NCI-H345 (cell line): ENCODE measurements at regions not wholly inside any gene's neighbourhood (a gene's known extent, or its start where the extent isn't known, plus 50 kb on each side); places are given as distances from the start of the nearest gene placed in this dataset.

Source experiments
- DNase-seq: peaks from one replicate; lab custom pipeline; 2025; lab: John Stamatoyannopoulos, UW

DNA sequence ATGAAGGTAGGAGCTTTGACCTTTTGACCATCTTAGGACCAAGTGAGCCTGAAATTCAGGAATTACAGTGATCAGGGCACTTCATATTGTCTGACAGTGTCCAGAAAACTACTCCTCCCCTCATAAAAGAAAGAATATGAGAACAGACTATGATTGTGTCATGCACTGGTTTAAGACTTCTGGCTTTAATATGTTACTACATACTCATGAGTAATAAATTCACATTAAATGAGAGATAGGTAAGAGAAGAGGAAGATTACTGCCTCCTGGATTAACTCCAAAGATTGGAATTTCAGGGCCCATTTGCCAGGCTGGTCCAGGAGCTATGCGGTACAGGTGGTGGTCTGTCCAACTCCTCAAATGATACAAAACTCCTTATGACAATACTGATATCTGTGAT is 213.5 kb upstream of the ADRA1B start:
- DNase-seq = no peak

DNA sequence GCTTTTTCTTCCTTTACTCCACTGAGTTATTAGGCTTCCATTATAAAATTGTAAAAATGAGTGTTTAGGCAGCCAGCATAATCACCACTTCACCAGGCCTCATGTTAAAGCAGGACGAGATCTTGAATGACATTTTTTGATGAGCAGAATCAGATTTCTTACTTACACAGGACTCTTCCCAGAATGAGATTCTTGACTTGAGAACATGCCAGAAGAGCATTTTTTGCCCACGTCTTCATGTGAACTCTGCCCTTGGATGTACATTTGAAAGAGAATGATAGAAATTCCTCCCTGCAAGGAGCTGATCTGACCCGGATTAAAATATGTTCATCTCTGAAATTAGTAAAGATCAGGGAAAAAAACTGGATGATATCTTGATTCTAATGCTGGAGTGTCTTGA is 212.1 kb upstream of the ADRA1B start:
- DNase-seq = no peak

DNA sequence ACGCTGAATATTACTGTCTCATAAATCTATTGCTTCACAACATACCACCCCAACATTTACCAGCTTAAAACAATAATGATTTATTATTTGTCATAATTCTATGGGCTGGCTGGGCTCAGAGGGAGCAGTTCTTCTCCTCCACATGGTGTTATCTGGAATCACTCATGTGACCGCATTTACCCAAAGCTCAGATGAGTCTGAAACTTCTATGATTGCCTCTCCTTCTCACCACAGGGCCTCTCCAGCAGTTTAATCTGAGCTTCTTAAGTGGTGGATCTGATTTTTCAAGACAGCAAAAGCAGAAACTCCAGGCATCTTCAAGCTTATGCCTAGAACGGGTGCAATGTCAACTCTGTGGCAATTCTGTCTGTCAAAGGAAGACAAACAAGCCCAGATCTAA is 210.3 kb upstream of the ADRA1B start:
- DNase-seq = no peak

DNA sequence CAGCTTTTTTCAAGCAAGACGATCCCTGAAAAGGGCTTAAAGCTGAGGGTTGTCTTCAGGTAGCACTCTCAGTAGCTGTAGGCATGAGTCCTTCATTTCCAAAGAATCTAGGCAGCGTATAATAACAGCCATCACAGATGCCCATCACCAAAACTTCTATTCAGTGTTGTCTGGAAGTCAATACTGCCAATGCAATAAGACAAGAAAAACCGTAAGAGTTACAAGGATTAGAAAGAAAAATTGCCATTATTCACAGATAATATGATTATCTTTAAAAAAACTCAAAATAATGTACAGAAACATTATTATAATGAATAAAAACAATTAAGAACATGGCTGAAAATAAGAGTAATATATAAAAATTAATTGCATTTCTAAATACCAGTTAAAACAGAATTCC is 208.2 kb upstream of the ADRA1B start:
- DNase-seq = no peak

DNA sequence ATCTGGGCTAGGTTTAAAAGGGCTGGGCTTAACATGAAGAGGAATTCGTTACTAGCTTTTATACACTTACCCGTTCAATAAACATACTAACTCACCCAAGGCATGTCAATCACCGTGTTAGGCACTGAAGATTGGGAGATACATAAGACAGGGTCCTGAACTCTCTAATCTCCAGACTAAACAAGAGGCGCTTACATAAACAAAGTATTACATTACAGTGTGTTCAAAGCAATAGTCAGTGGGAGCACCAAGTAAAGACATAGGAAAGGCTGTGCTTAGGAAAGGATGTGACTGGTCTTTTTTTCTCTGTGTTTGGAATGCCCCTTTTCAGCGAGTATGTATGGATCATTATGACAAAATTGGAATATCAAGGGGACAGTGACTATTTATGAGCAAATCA is 203.6 kb upstream of the ADRA1B start:
- DNase-seq = no peak

DNA sequence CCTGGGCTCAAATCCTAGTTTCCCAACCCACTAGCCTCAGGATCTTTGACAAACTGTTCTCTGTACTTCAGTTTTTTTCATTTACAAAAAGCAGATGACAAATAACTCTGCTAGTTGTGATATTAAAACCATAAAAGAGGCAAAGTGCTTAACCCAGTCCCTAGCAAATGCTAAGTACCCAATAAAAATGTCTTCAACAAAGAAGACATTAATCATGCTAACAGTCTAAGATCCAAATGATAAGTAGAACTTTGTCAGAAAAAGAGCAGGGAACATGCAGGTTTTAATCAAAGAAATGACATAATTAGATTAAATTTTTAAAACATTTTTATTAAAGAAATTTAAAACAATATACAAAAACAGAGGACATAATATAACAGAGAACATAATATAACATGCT is 203.0 kb upstream of the ADRA1B start:
- no peak for DNase-seq

DNA sequence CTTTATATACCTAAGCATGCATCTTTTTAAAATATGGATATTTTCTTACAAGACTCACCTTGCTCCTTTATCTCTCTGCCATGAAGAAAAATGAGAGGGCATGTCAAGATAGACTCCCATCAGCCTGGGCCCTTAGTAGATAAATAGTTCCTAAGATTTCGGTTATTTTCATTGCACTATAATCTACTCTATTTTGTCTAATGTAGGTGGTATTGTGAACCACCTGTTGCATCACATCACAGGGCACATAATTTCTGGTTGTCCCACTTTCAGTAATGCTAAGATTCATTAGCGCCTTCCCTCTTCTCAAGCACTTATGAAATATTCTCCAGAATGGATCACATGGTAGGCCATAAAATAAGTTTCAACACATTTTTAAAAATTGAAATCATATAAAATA is 202.5 kb upstream of the ADRA1B start:
- no peak for DNase-seq

DNA sequence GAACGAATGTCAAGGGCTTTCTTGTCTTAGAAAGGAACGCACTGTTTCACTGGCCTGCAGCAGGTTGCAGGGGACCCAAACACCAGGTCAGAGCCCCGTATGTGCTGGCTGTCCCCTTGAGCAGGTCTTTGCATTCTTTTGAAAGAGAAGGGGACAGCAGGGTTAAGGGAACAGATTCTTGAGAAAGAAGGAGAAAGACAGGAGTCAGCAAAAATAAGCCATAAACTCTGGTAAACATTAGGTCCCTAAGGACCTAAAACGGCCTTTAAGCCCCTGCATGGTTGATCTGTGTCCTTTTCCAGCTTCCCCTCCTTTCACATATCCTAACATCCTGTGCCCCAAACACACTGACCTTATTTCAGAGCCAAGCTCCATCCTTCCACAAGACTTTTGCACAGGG is 190.8 kb upstream of the ADRA1B start:
- DNase-seq = no peak

DNA sequence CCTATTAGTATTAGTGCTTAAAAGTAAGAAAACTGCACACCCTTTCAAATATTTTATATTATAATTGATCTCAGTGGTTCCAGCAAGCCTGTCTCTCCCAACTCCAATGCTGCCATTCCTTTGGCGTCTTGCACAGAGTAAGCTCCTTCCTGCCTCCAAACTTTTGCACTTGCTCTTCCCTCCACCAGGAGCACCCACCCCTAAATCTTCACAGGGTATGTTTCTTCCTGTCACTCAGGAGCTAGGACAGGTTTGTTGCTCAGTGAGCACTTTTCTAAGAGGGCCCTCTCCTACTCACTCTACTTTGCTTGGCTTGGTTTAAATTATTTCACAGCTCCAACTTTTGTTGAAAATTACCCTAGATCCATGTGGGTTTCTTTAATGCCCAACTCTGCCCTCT is 189.1 kb upstream of the ADRA1B start:
- no peak for DNase-seq

DNA sequence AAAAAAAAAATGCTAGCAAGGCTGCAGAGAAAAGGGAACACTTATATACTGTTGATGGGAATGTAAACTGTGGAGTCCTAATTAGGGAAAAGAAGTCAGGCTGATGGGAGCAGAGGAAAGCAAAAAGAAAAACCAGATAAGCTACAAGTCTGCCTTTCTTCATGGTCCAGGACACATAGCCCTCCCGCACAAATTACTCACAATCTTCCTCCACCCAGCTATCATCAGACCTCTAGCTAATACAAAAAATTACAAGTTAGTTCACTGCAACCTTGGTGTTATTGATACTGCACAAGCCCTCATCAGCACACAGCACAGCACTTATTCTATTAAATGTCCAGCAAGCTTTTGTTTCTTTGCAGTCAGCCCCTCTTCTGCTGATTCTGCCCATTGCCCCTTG is 186.0 kb upstream of the ADRA1B start:
- no peak for DNase-seq

DNA sequence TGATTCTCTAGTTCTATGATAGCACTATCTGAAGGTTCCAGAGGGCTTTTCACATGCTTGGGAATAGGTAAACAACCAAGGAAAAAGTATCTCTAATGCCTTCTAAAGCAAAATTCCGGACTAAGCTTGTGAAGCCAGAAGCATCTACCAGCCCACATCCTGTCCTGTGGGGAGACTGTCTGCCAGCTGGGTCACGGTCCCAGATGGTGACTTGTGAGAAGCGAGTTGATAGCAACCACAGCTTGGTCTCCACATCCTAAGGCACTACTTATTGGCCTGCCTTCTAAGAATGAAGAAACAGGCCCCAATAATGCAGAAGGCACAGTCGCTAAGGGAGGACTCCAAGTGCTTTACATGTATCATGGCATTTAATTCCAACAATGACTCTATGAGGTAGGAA is 184.1 kb upstream of the ADRA1B start:
- DNase-seq = no peak

DNA sequence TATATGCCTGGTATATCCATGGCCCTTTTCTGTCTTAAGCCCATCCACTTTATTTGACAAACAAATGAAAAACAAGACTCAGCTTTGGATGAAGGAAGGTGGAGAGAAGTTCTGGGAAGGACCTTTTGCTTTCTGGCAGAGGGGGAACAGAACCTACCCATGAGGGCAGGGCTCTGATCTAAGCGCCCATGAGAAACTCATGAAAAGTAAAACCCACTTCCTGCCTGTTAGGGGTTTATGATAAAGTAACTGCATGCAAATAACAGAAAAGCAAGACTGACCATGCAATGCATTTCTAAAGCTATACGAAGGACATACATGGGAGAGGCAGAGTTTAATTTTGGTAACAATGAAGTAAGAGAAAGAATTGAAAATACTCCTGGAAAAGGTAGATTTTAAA is 181.9 kb upstream of the ADRA1B start:
- no peak for DNase-seq

DNA sequence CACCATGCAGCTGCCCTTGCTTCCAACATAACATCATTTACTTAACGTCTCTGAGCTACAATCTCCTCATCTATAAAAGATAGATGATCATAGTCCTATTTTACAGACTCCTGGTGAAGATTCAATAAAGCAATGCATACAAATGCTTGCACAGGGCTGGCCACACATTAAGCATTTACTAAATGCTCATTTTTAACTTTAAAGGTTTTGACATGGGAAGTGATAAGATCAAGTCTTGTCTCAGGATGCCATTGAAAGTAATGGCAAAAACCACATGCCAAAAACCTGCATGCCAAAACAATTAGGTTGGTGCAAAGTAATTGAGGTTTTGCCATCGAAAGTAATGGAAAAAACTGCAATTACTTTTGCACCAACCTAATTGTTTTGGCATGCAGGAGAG is 181.2 kb upstream of the ADRA1B start:
- no peak for DNase-seq

DNA sequence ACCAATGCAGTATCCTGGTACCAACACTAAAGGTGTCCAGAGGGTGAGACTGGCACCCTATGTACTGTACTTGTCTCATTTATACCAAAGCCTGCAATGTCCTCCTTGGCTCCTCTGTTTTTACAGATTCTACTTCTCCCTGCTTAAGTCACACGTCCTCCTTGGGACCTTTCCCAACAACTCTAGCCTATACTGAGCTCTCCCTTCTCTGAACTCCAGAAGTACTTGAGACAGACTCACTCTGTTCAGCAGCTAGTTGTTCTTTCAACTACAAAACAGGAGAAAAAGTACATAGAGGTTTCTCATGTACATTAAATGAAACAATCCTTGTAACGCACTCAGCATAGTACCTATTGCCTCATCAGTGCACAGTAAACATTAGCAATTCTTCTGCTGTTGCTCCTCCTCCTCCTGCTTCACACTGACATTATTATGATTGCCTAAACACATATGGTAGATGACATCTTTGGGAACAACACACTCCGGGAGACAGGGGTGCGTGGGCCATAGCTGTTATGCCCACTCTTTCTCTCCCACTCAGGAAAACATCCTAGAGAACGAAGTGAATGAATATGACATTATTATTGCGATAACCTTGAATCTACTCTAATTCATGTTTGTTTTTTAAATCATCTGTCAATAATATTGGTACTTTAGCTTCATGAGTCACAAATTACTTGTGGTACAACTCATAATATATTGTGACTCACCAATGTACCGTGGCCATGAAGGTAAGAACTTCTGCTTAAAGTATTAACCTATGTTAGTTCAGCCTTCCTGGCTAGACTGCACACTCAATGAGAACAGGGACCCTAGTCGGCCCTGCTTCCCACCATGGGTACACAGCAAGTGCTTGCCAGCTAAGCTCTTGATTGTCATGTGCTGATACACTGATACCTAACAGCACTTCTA is 180.3 kb upstream of the ADRA1B start:
- no peak for DNase-seq

DNA sequence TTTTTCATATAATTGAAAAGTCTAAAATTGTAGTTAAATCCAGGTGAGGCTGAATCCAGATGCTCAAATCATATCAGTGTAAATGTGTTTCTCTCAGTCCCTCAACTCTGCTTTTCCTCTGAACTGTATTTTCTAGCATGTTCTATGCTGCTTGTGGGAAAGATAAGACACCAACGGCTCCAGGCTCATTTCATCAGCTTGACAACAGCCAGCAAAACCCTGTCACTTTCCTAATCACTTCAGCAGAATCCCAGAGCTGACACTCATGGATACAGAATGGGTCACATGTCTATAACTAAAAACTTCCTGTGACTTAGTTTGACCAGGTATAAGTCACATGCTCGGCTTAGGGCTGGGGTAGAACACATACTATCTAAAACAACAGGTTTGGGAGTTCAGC is 179.4 kb upstream of the ADRA1B start:
- DNase-seq = no peak

DNA sequence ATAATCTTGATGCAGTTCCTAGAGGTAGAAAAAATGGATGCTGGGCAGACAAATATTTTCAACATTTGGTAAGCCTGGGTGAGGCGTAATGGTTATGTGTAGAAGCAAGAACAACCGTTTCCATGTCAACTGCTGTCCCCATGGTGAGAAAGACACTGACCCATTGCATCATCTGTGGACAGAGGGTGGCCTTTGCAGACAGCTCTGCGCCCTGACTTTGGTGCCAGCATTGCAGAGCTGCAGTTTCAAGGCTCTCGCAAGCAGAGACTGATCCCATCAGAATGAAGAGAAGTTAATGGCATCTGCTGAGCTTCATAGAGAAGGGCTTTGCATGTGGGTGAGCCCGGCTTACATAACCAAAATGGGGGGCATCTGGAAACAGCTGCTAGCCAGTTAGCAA is 179.0 kb upstream of the ADRA1B start:
- no peak for DNase-seq

DNA sequence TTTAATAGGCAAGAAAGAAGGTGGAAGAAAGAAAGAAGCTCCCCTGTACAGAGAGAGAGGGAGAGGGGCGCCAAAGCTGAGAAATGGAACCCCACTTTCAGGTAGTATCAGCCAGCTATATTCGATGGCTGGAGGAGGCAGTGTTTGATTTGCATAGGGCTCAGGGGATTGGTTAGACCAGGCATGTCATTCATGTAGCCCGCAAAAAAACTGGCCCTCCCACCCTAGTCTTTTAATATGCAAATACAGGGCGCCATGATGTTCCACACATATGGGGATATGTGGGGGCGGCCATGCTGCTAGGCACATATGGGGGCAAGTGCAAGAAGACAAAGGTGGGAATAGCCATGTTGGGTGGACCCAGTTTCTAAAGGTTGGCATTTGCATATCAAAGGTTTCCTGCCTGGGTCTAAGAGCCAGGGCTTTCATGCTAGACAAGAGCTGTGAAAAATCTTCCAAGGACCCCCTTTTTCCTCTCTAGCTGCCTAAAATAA is 174.4 kb upstream of the ADRA1B start:
- DNase-seq = no peak

DNA sequence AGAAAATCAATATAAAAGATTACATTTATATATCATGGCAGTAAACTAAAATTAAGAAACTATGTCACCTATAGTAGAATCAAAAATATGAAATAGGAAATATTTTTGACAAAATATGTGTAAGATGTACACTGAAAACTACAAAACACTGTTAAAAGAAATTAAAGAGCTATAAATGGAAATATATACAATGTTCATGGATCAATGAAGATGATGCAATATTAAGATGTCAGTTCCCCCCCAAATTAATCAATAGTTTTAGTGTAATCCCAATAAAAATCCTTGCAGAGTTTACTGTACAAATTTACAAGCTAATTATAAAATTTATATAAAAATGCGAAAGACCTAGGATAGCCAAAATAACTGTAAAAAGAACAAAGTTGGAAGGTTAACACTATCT is 173.0 kb upstream of the ADRA1B start:
- no peak for DNase-seq

DNA sequence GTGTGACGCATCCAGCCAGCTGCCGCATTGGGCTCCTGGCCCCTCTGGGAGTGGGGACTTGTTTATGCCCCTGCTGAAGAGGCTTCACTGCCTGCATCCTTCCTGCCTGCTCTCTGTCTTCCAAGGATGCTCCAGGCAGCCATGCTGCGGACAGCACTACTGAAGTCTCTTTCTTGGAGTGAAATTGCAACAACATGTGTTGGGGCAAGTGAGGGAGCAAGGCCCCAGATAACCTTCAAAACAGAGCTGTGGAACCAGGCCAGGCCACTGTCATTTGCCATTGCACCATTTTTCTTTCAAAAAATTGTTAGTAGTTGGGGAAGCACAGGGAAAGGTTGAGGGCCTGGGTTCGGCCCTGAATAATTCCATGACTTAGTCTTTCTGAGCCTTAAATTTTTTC is 169.6 kb upstream of the ADRA1B start:
- DNase-seq = no peak

DNA sequence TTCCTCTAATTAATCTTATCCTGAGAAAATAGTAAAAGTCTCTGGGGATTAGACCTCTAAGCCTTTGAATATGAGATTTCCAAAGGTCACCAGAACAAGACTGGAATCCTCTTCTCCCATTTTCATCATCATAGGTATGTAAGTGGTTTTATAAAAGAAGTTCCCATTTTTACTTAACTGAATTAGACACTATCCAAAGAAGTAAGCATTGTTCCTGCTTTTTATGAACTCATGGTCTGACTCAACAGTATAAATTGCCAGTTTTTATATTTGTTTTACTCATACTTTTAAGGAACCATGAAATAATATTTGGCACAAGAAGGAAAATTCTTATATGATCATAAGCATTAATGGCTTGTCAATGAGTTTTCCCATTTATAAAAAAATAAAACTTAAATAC is 167.1 kb upstream of the ADRA1B start:
- no peak for DNase-seq

DNA sequence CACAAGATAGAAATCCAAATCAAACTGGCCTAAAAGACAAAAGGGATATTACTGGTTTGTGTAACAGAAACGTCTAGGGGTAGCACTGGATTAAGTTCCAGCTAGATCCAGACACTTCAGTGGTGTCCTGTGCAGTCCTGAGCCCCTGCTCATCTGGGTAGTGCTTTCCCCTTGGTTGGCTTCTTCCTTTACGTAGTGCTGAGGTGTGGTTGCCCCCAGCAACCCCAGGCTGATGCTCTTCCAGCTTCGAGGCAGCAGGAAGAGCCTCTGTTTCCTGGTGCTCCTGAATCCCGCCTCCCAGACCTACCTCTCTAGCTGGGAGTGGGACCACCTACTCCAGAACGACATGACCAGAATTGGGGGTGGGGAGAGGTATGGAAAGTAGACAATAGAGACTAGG is 166.1 kb upstream of the ADRA1B start:
- DNase-seq = no peak

DNA sequence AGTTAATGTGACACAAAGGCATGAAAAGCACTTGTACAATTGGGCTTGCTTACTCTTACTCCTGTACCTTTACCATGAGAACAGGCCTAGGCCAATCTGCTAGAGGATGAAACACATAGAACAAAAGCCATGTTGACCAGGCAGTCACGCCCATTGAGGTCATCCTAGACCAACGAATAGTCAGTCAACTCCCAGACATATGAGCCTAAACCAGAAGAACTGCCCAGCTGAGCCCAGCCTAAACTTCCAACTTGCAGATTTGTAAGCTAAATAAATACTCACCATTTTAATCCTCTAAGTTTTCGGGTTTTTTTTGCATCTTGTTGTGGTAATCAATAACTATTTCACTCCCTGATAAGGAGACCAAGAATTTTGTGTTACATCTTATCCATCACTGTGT is 164.8 kb upstream of the ADRA1B start:
- DNase-seq = no peak

DNA sequence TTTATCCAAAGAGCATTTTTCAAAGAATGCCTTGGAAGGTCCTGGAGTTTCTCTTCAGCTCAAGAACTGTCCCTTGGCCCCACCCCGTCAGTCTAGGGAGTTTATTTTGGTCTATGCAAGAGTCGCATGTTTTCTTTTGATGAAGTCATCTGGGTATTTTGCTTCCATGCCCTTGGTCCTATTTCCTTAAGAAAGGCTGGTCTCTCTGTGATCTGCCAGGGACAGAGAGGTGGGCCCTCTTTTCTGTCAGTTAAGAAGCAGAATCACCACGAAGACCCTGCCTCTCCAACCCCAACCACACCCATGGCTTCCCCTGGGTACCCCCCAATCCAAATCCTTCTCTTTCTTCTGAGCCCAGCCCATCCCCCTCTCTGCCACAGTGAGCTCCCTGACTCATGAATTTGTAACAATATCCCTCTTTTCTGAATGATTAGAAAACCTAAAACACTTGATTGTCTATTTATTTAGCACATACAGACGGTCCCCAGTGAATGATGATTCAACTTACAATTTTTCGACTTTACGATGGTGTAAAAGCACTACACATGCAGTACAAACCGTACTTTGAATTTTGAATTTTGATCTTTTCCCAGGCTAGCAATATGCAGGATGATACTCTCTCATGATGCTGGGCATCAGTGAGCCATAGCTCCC is 163.5 kb upstream of the ADRA1B start:
- DNase-seq = no peak

DNA sequence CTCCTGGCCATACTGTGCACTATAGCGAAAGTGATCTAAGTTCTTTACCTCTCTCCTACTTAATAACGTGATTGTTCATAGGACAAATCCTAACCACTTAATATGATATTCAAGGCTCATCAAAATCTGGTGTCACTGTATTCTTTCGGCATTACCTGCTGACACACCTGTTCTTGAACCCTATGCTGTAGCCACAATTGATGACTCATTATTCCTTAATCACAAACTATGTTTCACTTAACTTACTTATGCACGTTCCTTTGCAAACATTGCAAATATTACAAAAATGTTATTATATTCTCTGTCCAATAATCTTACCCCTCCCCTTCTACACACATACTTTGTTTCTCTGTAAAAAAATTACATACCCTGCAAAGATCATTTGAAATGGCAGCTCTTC is 158.1 kb upstream of the ADRA1B start:
- DNase-seq = no peak
